NCI-H2196 (cell line): ENCODE measurements at regions not wholly inside any gene's neighbourhood (a gene's known extent, or its start where the extent isn't known, plus 50 kb on each side); places are given as distances from the start of the nearest gene placed in this dataset.
"Not testable (repeated sequence)": the region's sequence is repeated elsewhere in the genome, so short reads cannot be mapped to it uniquely, and the experiment has no call there.

Source experiments
- DNase-seq: peaks from one replicate; lab custom pipeline; 2025; ENCODE audit not compliant: unreplicated experiment; lab: John Stamatoyannopoulos, UW

GRCh38 chr21:23152130-23152529, 2153.9 kb downstream of the NCAM2 start:
- DNase-seq, result no peak

GRCh38 chr21:23153842-23154241, 2155.6 kb downstream of the NCAM2 start:
- not testable (repeated sequence) for DNase-seq

- no peak for DNase-seq
These were observed 2157.1 kb downstream of the NCAM2 start for GRCh38 chr21:23155281-23155680.

- no peak for DNase-seq
These were observed 2162.7 kb downstream of the NCAM2 start for GRCh38 chr21:23160914-23161313.

GRCh38 chr21:23162198-23162946, 2164.2 kb downstream of the NCAM2 start:
- no peak for DNase-seq
